OCI-LY3 (cell line): ENCODE measurements at regions not wholly inside any gene's neighbourhood (a gene's known extent, or its start where the extent isn't known, plus 50 kb on each side); places are given as distances from the start of the nearest gene placed in this dataset.

Source experiments
- H2AFZ ChIP-seq: fragments of 200-600, 300-600 bp; shearing (Covaris generic); 2 replicates; pipeline ENCODE4 v1.6.0; 2014; ENCODE audit warnings: antibody characterized with exemption, low read depth, low read length
- H3K27ac ChIP-seq: fragments of 200-600, 300-600 bp; sonication (generic); 2 replicates; pipeline ENCODE4 v1.5.1; 2014; ENCODE audit warnings: mild to moderate bottlenecking, low read length, moderate library complexity, mixed read lengths
- H3K27me3 ChIP-seq: fragments of 200-600, 300-600 bp; sonication (generic); 2 replicates; pipeline ENCODE4 v1.6.1; 2014; ENCODE audit warnings: low read depth, low read length, mixed read lengths
- H3K36me3 ChIP-seq: fragments of 200-600, 300-600 bp; sonication (generic); replicated peaks from 2 replicates; pipeline ENCODE3; 2014; ENCODE audit warnings: low read depth, low read length, mixed read lengths
- H3K4me1 ChIP-seq: fragments of 300-600, 200-600 bp; sonication (generic); 2 replicates; pipeline ENCODE4 v1.6.1; 2014; ENCODE audit warnings: low read length, mixed read lengths
- H3K4me2 ChIP-seq: fragments of 200-600, 300-600 bp; sonication (generic); 2 replicates; pipeline ENCODE4 v1.6.1; 2014; ENCODE audit warnings: low read length, mixed read lengths
- H3K4me3 ChIP-seq: fragments of 300-600, 200-600 bp; sonication (generic); 2 replicates; pipeline ENCODE4 v1.5.1; 2014; ENCODE audit warnings: antibody characterized with exemption, mild to moderate bottlenecking, low read length, moderate library complexity
- H3K79me2 ChIP-seq: fragments of 300-600, 200-600 bp; shearing (Covaris generic); 2 replicates; pipeline ENCODE4 v1.6.1; 2014; ENCODE audit warnings: mild to moderate bottlenecking, low read length, mixed read lengths
- H3K9ac ChIP-seq: fragments of 300-600, 200-600 bp; shearing (Covaris generic); 2 replicates; pipeline ENCODE4 v1.6.0; 2014; ENCODE audit warnings: mild to moderate bottlenecking, low read length, moderate library complexity
- H3K9me3 ChIP-seq: fragments of 200-600, 300-600 bp; shearing (Covaris generic); 2 replicates; pipeline ENCODE4 v1.6.1; 2014; ENCODE audit warnings: low read length, mixed read lengths; ENCODE audit not compliant: insufficient read depth
- H4K20me1 ChIP-seq: fragments of 200-600, 300-600 bp; sonication (generic); 2 replicates; pipeline ENCODE4 v1.6.1; 2016; ENCODE audit warnings: low read length, mixed read lengths; ENCODE audit not compliant: insufficient read depth
- CTCF ChIP-seq: fragments of 200-600, 300-600 bp; sonication (generic); IDR thresholded peaks from 2 replicates; pipeline ENCODE4 v1.5.1; 2014; ENCODE audit warnings: antibody characterized with exemption, low read length, low read depth
- EZH2phosphoT487 ChIP-seq: fragments of 200-600 bp; shearing (Covaris generic); IDR thresholded peaks from 2 replicates; pipeline ENCODE4 v1.6.1; 2018; ENCODE audit warnings: antibody characterized with exemption, mixed run types, low read depth

- H3K9me3 ChIP-seq: no peaks in the 10 kb centered on the region
- H3K4me3 ChIP-seq: no peak overlapping the region
- no peak overlapping the region for H3K9ac ChIP-seq
- no peaks in the 10 kb centered on the region for H3K4me1 ChIP-seq
- H4K20me1 ChIP-seq: no peaks in the 10 kb centered on the region
- TF ChIP-seq EZH2phosphoT487: no peak
- no peak for TF ChIP-seq CTCF
- no peaks in the 10 kb centered on the region; the same call in 1 of the 2 replicates for H3K27me3 ChIP-seq
- no peak overlapping the region for H3K27ac ChIP-seq
- no peaks in the 10 kb centered on the region for H3K36me3 ChIP-seq
- no peak overlapping the region for H3K4me2 ChIP-seq
- no peaks in the 10 kb centered on the region for H3K79me2 ChIP-seq
- H2AFZ ChIP-seq: no peak overlapping the region
Measured at GRCh38 chr3:25262322-25262721, 165.7 kb upstream of the RARB start.

DNA sequence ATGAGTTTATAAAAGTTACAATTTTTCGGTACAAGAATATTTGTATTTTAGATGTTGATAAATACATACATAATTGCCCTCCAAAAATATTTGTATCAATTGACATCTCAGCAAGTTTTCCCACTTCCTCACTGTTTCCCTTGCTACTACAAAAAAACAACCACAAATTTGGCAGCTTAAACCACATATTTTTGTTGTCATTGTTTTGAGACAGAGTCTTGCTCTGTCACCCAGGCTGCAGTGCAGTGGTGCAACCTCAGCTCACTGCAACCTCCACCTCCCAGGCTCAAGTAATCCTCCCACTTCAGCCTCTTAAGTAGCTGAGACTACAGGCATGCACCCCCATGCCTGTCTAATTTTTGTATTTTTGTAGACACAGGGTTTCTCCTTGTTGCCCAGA is 162.8 kb upstream of the RARB start:
- Histone ChIP-seq H3K4me1 (no peaks in the 10 kb centered on the region), H3K9me3 (no peaks in the 10 kb centered on the region), H3K36me3 (no peaks in the 10 kb centered on the region), H3K79me2 (no peaks in the 10 kb centered on the region), H3K27me3 (no peaks in the 10 kb centered on the region), H2AFZ (no peak overlapping the region), H3K27ac (no peak overlapping the region), H3K4me3 (no peak overlapping the region), H3K9ac (no peak overlapping the region), H4K20me1 (no peaks in the 10 kb centered on the region), H3K4me2 (no peak overlapping the region)
- TF ChIP-seq EZH2phosphoT487 (no peak), CTCF (no peak)

DNA sequence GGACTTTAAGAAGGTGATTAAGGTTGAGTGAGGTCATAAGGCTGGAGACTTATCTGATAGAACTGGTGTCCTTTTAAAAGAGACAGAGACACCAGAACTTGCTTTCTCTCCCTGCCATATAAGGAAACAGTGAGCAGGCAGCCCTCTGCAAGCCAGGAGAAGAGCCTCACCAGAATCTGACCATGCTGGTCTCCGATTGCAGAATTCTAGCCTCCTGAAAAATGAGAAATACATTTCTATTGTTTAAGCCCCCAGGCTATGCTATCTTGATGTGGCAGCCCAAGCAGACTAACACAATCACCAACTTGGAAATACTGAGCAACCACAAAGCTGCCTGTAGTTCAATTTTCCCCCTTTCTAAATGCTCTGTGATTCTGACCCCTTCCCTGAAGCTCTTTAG is 161.4 kb upstream of the RARB start:
- Histone ChIP-seq H3K36me3 (no peaks in the 10 kb centered on the region), H3K9ac (no peak overlapping the region), H3K4me2 (no peak overlapping the region), H3K27ac (no peak overlapping the region), H3K4me3 (no peak overlapping the region), H4K20me1 (no peaks in the 10 kb centered on the region), H3K27me3 (no peaks in the 10 kb centered on the region), H2AFZ (no peak overlapping the region), H3K4me1 (no peaks in the 10 kb centered on the region), H3K9me3 (no peaks in the 10 kb centered on the region), H3K79me2 (no peaks in the 10 kb centered on the region)
- TF ChIP-seq EZH2phosphoT487: no peak
- TF ChIP-seq CTCF: no peak

DNA sequence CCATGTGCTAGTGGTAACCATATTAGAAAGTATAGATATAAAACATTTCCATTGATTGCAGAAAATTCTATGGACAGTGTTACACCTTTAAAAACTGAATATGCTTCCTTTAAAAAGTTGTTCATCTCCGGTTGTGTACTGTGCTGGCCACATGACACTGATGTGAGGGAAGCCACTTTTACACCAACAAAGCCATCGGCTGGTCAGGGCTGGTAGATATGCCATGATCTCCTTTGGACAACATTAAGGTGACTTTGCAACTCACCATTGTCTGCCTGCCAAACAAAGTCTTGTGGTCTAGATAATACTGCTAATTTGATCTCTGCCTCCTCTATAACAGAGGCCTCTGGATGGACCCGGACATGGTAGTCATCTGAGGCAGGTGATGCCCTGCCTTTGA is 156.0 kb upstream of the RARB start:
- Histone ChIP-seq H3K27ac (no peak overlapping the region), H3K4me1 (0 out of 2 replicates have a peak, but pooled peaks cover 3% of the 10 kb centered on the region), H3K4me2 (no peak overlapping the region), H3K9me3 (no peaks in the 10 kb centered on the region), H4K20me1 (no peaks in the 10 kb centered on the region), H3K4me3 (no peak overlapping the region), H3K27me3 (no peaks in the 10 kb centered on the region), H2AFZ (no peak overlapping the region), H3K79me2 (no peaks in the 10 kb centered on the region), H3K9ac (no peak overlapping the region), H3K36me3 (no peaks in the 10 kb centered on the region)
- TF ChIP-seq EZH2phosphoT487 (no peak), CTCF (no peak)
